Glutamatergic neuron (in vitro differentiated cells): ENCODE measurements at regions not wholly inside any gene's neighbourhood (a gene's known extent, or its start where the extent isn't known, plus 50 kb on each side); places are given as distances from the start of the nearest gene placed in this dataset.

Source experiments
- DNase-seq: peaks from one replicate; pipeline ENCODE4 v3.0.0; 2022
- H3K27ac Mint-ChIP-seq: one replicate; pipeline ENCODE4 v1.8.0; 2020; ENCODE audit warnings: mild to moderate bottlenecking, mixed read lengths, inconsistent platforms; ENCODE audit not compliant: unreplicated experiment
- H3K27me3 Mint-ChIP-seq: one replicate; pipeline ENCODE4 v1.8.0; 2020; ENCODE audit warnings: mild to moderate bottlenecking, moderate library complexity, mixed read lengths, inconsistent platforms; ENCODE audit not compliant: unreplicated experiment
- H3K36me3 Mint-ChIP-seq: one replicate; pipeline ENCODE4 v1.8.0; 2020; ENCODE audit warnings: mild to moderate bottlenecking, mixed read lengths, inconsistent platforms; ENCODE audit not compliant: unreplicated experiment
- H3K4me1 Mint-ChIP-seq: one replicate; pipeline ENCODE4 v1.8.0; 2020; ENCODE audit warnings: mild to moderate bottlenecking, low read depth, mixed read lengths, inconsistent platforms; ENCODE audit not compliant: unreplicated experiment
- H3K4me3 Mint-ChIP-seq: one replicate; pipeline ENCODE4 v1.8.0; 2020; ENCODE audit warnings: mild to moderate bottlenecking, mixed read lengths, inconsistent platforms; ENCODE audit not compliant: unreplicated experiment
- H3K9me3 Mint-ChIP-seq: one replicate; pipeline ENCODE4 v1.8.0; 2020; ENCODE audit warnings: mild to moderate bottlenecking, moderate library complexity, mixed read lengths, inconsistent platforms; ENCODE audit not compliant: unreplicated experiment
- CTCF ChIP-seq: fragments of 200-600 bp; sonication (generic); IDR thresholded peaks from one replicate; pipeline ENCODE4 v1.5.0; 2021; ENCODE audit not compliant: partially characterized antibody, unreplicated experiment

- H3K36me3 Mint-ChIP-seq, result peaks cover 19% of the 10 kb centered on the region
- H3K27me3 Mint-ChIP-seq, result peaks cover 4% of the 10 kb centered on the region
- H3K4me3 Mint-ChIP-seq, result no peak overlapping the region
- H3K4me1 Mint-ChIP-seq, result no peaks in the 10 kb centered on the region
- H3K9me3 Mint-ChIP-seq, result peaks cover 9% of the 10 kb centered on the region
- H3K27ac Mint-ChIP-seq, result no peak overlapping the region
- TF ChIP-seq CTCF, result no peak
- no peak for DNase-seq
Measured at GRCh38 chr10:90136731-90137316, 435.4 kb downstream of the KIF20B start.

GRCh38 chr10:90138844-90139243 is 437.5 kb downstream of the KIF20B start:
- Mint-ChIP-seq H3K27ac (no peak overlapping the region), H3K9me3 (peaks cover 9% of the 10 kb centered on the region), H3K4me1 (no peaks in the 10 kb centered on the region), H3K36me3 (peaks cover 19% of the 10 kb centered on the region), H3K4me3 (no peak overlapping the region), H3K27me3 (peaks cover 4% of the 10 kb centered on the region)
- peak; percentile 68 for TF ChIP-seq CTCF
- no peak for DNase-seq

- Mint-ChIP-seq H3K4me3 (no peak overlapping the region), H3K9me3 (no peaks in the 10 kb centered on the region), H3K27ac (no peak overlapping the region), H3K36me3 (peaks cover 6% of the 10 kb centered on the region), H3K4me1 (no peaks in the 10 kb centered on the region), H3K27me3 (peaks cover 4% of the 10 kb centered on the region)
- DNase-seq, result no peak
- no peak for TF ChIP-seq CTCF
Measured at GRCh38 chr10:90141791-90142190, 440.4 kb downstream of the KIF20B start.

- Mint-ChIP-seq H3K27ac (no peak overlapping the region), H3K27me3 (peaks cover 4% of the 10 kb centered on the region), H3K4me3 (no peak overlapping the region), H3K36me3 (peaks cover 4% of the 10 kb centered on the region), H3K4me1 (no peaks in the 10 kb centered on the region), H3K9me3 (no peaks in the 10 kb centered on the region)
- TF ChIP-seq CTCF, result no peak
- no peak for DNase-seq
Measured at GRCh38 chr10:90143937-90144336, 442.5 kb downstream of the KIF20B start.

- H3K4me1 Mint-ChIP-seq, result no peaks in the 10 kb centered on the region
- no peak overlapping the region for H3K4me3 Mint-ChIP-seq
- H3K27me3 Mint-ChIP-seq, result no peaks in the 10 kb centered on the region
- no peak for DNase-seq
- no peak overlapping the region for H3K27ac Mint-ChIP-seq
- H3K9me3 Mint-ChIP-seq, result no peaks in the 10 kb centered on the region
- no peaks in the 10 kb centered on the region for H3K36me3 Mint-ChIP-seq
- TF ChIP-seq CTCF, result peak; percentile 50
Measured at GRCh38 chr10:90148116-90148855, 446.9 kb downstream of the KIF20B start.
